Transverse colon (tissue), 4 donors: ENCODE measurements at regions not wholly inside any gene's neighbourhood (a gene's known extent, or its start where the extent isn't known, plus 50 kb on each side); places are given as distances from the start of the nearest gene placed in this dataset.

Experiments
- DNase-seq: peaks from one replicate; pipeline ENCODE4 v3.0.0-alpha.2; 2019
- H3K27ac ChIP-seq, 4 donors: fragments of 200-600 bp; sonication (generic); 2 replicates each; pipeline ENCODE4 v1.5.1; 2016 to 2018; ENCODE audit warnings: inconsistent platforms in 4 of 4
- H3K27me3 ChIP-seq: fragments of 200-600 bp; sonication (generic); 2 replicates; pipeline ENCODE4 v1.5.1; 2017; ENCODE audit warnings: inconsistent platforms
- H3K36me3 ChIP-seq, 4 donors: fragments of 200-600 bp; sonication (generic); 2 replicates each; pipeline ENCODE4 v1.5.1; 2017 to 2019; ENCODE audit warnings: inconsistent platforms in 4 of 4
- H3K4me1 ChIP-seq, 4 donors: fragments of 200-600 bp; sonication (generic); 2 replicates each; pipeline ENCODE4 v1.5.1; 2017 to 2020; ENCODE audit warnings: inconsistent platforms in 4 of 4
- H3K4me3 ChIP-seq, 4 donors: fragments of 200-600 bp; sonication (generic); 1 replicate in 1 of 4; 2 replicates in 3 of 4; pipeline versions ENCODE4 v1.5.1 to v1.6.1; 2017 to 2019; ENCODE audit warnings: inconsistent platforms in 4 of 4
- H3K9me3 ChIP-seq, 2 donors: fragments of 200-600 bp; sonication (generic); 2 replicates each; pipeline ENCODE4 v1.5.1; 2017 to 2019; ENCODE audit warnings: inconsistent platforms in 2 of 2
- CTCF ChIP-seq, 5 experiments: fragments of 200-600 bp in 3 of 5; fragments of 450-650 bp in 2 of 5; sonication (generic) in 3 of 5; IDR thresholded peaks; 1 replicate in 2 of 5; 2 replicates in 3 of 5; pipeline ENCODE4 v1.5.1; 2016 to 2017; ENCODE audit warnings: antibody characterized with exemption in 5 of 5, inconsistent platforms in 3 of 5, mild to moderate bottlenecking in 2 of 5, moderate library complexity in 1 of 5
- EP300 ChIP-seq: sonication (generic); formaldehyde crosslinking; IDR thresholded peaks from one replicate; pipeline ENCODE4 v1.6.1; 2017; ENCODE audit warnings: antibody characterized with exemption, low read depth
- POLR2A ChIP-seq: fragments of 450-650 bp; IDR thresholded peaks from one replicate; pipeline ENCODE4 v1.6.1; 2016; ENCODE audit warnings: antibody characterized with exemption, mild to moderate bottlenecking, moderate library complexity
- POLR2AphosphoS5 ChIP-seq, 3 donors: sonication (generic); formaldehyde crosslinking; IDR thresholded peaks; one replicate each; pipeline ENCODE4 v1.6.1; 2016; ENCODE audit warnings: antibody characterized with exemption in 3 of 3
- WGBS, 2 donors: methylation state at CpG; one replicate each; pipeline ENCODE4 v1.1.5; 2018; ENCODE audit warnings: low coverage in 1 of 2; 5-methylcytosine and 5-hydroxymethylcytosine counted together
- in situ Hi-C, 4 donors: fragments of 200-750 bp; cut with MboI; loops; one replicate each; pipeline versions ENCODE4 v1.15.0 to v1.15.1; 2017; ENCODE audit warnings: low sequenced_read_pairs in 3 of 4, low pct_ligation_motif_present in 1 of 4, low pct_unique_long_range_greater_than_20kb in 1 of 4
- intact Hi-C: fragments of 100-400 bp; cut with DNase I; formaldehyde crosslinking; loops from one replicate; pipeline ENCODE4 v1.15.1; 2023; ENCODE audit warnings: low total_unique reads

GRCh38 chr4:36523182-36523581, 241.8 kb downstream of the DTHD1 start:
- H3K9me3 ChIP-seq: peaks cover 0 to 6% of the 10 kb centered on the region in 2 donors
- intact Hi-C loops: no loop called here
- H3K27me3 ChIP-seq: no peaks in the 10 kb centered on the region
- in situ Hi-C loops: no loop called here
- no peak overlapping the region for H3K4me3 ChIP-seq
- no peak for TF ChIP-seq CTCF (IDR thresholded peaks at IDR 0.05)
- TF ChIP-seq POLR2AphosphoS5 (IDR thresholded peaks at IDR 0.05): no peak
- no peak overlapping the region for H3K27ac ChIP-seq
- no peak for DNase-seq
- H3K36me3 ChIP-seq: no peaks in the 10 kb centered on the region
- no peaks in the 10 kb centered on the region for H3K4me1 ChIP-seq

- Histone ChIP-seq H3K36me3 (no peaks in the 10 kb centered on the region), H3K27me3 (no peaks in the 10 kb centered on the region), H3K4me3 (no peak overlapping the region), H3K27ac (no peak overlapping the region), H3K4me1 (no peaks in the 10 kb centered on the region), H3K9me3 (peaks cover 0 to 7% of the 10 kb centered on the region in 2 donors)
- in situ Hi-C loops: no loop called here
- intact Hi-C loops: no loop called here
- no peak for DNase-seq
- WGBS, 2 donors: 59 to 66% methylated on average over 3 to 4 of the region's 4 CpGs
- TF ChIP-seq POLR2A: no peak
- no peak for TF ChIP-seq EP300
- TF ChIP-seq CTCF (IDR thresholded peaks at IDR 0.05): no peak
- TF ChIP-seq POLR2AphosphoS5 (IDR thresholded peaks at IDR 0.05): no peak
These were observed 251.4 kb downstream of the DTHD1 start for GRCh38 chr4:36532670-36533379.

- Histone ChIP-seq H3K9me3 (no peaks in the 10 kb centered on the region), H3K4me3 (no peak overlapping the region), H3K27me3 (no peaks in the 10 kb centered on the region), H3K4me1 (no peaks in the 10 kb centered on the region), H3K36me3 (no peaks in the 10 kb centered on the region), H3K27ac (no peak overlapping the region)
- intact Hi-C loops (no loop called here), in situ Hi-C loops (no loop called here)
- DNase-seq: no peak
- TF ChIP-seq POLR2AphosphoS5 (IDR thresholded peaks at IDR 0.05): no peak
- TF ChIP-seq CTCF (IDR thresholded peaks at IDR 0.05): no peak
- no peak for TF ChIP-seq EP300
- no peak for TF ChIP-seq POLR2A
- 80 to 90% methylated on average over 1 of the region's 1 CpG for WGBS, 2 donors
These were observed 252.5 kb downstream of the DTHD1 start for GRCh38 chr4:36533944-36534343.

GRCh38 chr4:36547383-36547782, 266.0 kb downstream of the DTHD1 start:
- TF ChIP-seq POLR2AphosphoS5 (IDR thresholded peaks at IDR 0.05): no peak
- TF ChIP-seq EP300: no peak
- TF ChIP-seq POLR2A: no peak
- TF ChIP-seq CTCF (IDR thresholded peaks at IDR 0.05): no peak
- intact Hi-C loops: no loop called here

More at GRCh38 chr4:36547383-36547782, 266.0 kb downstream of the DTHD1 start:
- Histone ChIP-seq H3K36me3 (no peaks in the 10 kb centered on the region), H3K4me3 (no peak overlapping the region), H3K27ac (no peak overlapping the region), H3K27me3 (no peaks in the 10 kb centered on the region), H3K9me3 (no peaks in the 10 kb centered on the region), H3K4me1 (no peaks in the 10 kb centered on the region)
- in situ Hi-C loops: no loop called here
- DNase-seq: no peak
- 91% methylated on average over 1 of the region's 1 CpG; no CpG with 5 or more reads in 1 of the 2 donors for WGBS, 2 donors
